ENCODE measurements at regions not wholly inside any gene's neighbourhood (a gene's known extent, or its start where the extent isn't known, plus 50 kb on each side); places are given as distances from the start of the nearest gene placed in this dataset.

- Histone ChIP-seq H3K9ac (ENCODE audit: low read length in 5 of 5) (no peak overlapping the region), H3K27ac (ENCODE audit: low read depth, low read length) (no peak overlapping the region), H3K9me3 (ENCODE audit: control insufficient read depth in 5 of 5, low read length in 5 of 5) (no peaks in the 10 kb centered on the region), H3K4me1 (ENCODE audit: control insufficient read depth in 5 of 5, insufficient read depth in 5 of 5, low read length in 5 of 5) (no peaks in the 10 kb centered on the region), H3K4me3 (ENCODE audit: low read depth in 1 of 5, low read length in 5 of 5) (no peak overlapping the region), H3K36me3 (ENCODE audit: control insufficient read depth in 5 of 5, insufficient read depth in 5 of 5, low read length in 5 of 5) (no peaks in the 10 kb centered on the region), H3K27me3 (ENCODE audit: control insufficient read depth in 5 of 5, insufficient read depth in 4 of 5, low read length in 5 of 5) (peaks cover 0 to 3% (median 0%) of the 10 kb centered on the region in 5 donors)
Observed at GRCh38 chr6:133184798-133185372, 56.3 kb upstream of the EYA4 start.

- no peaks in the 10 kb centered on the region for H3K4me1 ChIP-seq (ENCODE audit: control insufficient read depth in 5 of 5, insufficient read depth in 5 of 5, low read length in 5 of 5)
- no peaks in the 10 kb centered on the region for H3K36me3 ChIP-seq (ENCODE audit: control insufficient read depth in 5 of 5, insufficient read depth in 5 of 5, low read length in 5 of 5)
- H3K27ac ChIP-seq (ENCODE audit: low read depth, low read length): no peak overlapping the region
- H3K4me3 ChIP-seq (ENCODE audit: low read depth in 1 of 5, low read length in 5 of 5): no peak overlapping the region
- peaks cover 0 to 3% (median 0%) of the 10 kb centered on the region in 5 donors for H3K27me3 ChIP-seq (ENCODE audit: control insufficient read depth in 5 of 5, insufficient read depth in 4 of 5, low read length in 5 of 5)
- H3K9ac ChIP-seq (ENCODE audit: low read length in 5 of 5): no peak overlapping the region
- no peaks in the 10 kb centered on the region for H3K9me3 ChIP-seq (ENCODE audit: control insufficient read depth in 5 of 5, low read length in 5 of 5)
Observed at GRCh38 chr6:133185731-133186130, 55.4 kb upstream of the EYA4 start.

- Histone ChIP-seq H3K4me3 (ENCODE audit: low read depth in 1 of 5, low read length in 5 of 5) (no peak overlapping the region), H3K9me3 (ENCODE audit: control insufficient read depth in 5 of 5, low read length in 5 of 5) (no peaks in the 10 kb centered on the region), H3K9ac (ENCODE audit: low read length in 5 of 5) (no peak overlapping the region)
Observed at GRCh38 chr6:133187114-133187513, 54.0 kb upstream of the EYA4 start.

GRCh38 chr6:133187657-133188453 lies 53.3 kb upstream of the EYA4 start:
- no peak overlapping the region for H3K9ac ChIP-seq (ENCODE audit: low read length in 5 of 5)
- no peaks in the 10 kb centered on the region for H3K9me3 ChIP-seq (ENCODE audit: control insufficient read depth in 5 of 5, low read length in 5 of 5)
- no peak overlapping the region for H3K4me3 ChIP-seq (ENCODE audit: low read depth in 1 of 5, low read length in 5 of 5)
- no peak overlapping the region for H3K27ac ChIP-seq (ENCODE audit: low read depth, low read length)
- H3K36me3 ChIP-seq (ENCODE audit: control insufficient read depth in 5 of 5, insufficient read depth in 5 of 5, low read length in 5 of 5): no peaks in the 10 kb centered on the region
- no peaks in the 10 kb centered on the region for H3K4me1 ChIP-seq (ENCODE audit: control insufficient read depth in 5 of 5, insufficient read depth in 5 of 5, low read length in 5 of 5)
- peaks cover 0 to 3% (median 0%) of the 10 kb centered on the region in 5 donors for H3K27me3 ChIP-seq (ENCODE audit: control insufficient read depth in 5 of 5, insufficient read depth in 4 of 5, low read length in 5 of 5)

More at GRCh38 chr6:133187114-133187513, 54.0 kb upstream of the EYA4 start:
- H3K4me1 ChIP-seq (ENCODE audit: control insufficient read depth in 5 of 5, insufficient read depth in 5 of 5, low read length in 5 of 5): no peaks in the 10 kb centered on the region
- no peak overlapping the region for H3K27ac ChIP-seq (ENCODE audit: low read depth, low read length)
- no peaks in the 10 kb centered on the region for H3K36me3 ChIP-seq (ENCODE audit: control insufficient read depth in 5 of 5, insufficient read depth in 5 of 5, low read length in 5 of 5)
- peaks cover 0 to 3% (median 0%) of the 10 kb centered on the region in 5 donors for H3K27me3 ChIP-seq (ENCODE audit: control insufficient read depth in 5 of 5, insufficient read depth in 4 of 5, low read length in 5 of 5)

GRCh38 chr6:133190912-133191311 lies 50.2 kb upstream of the EYA4 start:
- H3K4me3 ChIP-seq (ENCODE audit: low read depth in 1 of 5, low read length in 5 of 5): no peak overlapping the region
- H3K27me3 ChIP-seq (ENCODE audit: control insufficient read depth in 5 of 5, insufficient read depth in 4 of 5, low read length in 5 of 5): peaks cover 0 to 3% (median 0%) of the 10 kb centered on the region in 5 donors
- H3K36me3 ChIP-seq (ENCODE audit: control insufficient read depth in 5 of 5, insufficient read depth in 5 of 5, low read length in 5 of 5): no peaks in the 10 kb centered on the region
- no peaks in the 10 kb centered on the region for H3K4me1 ChIP-seq (ENCODE audit: control insufficient read depth in 5 of 5, insufficient read depth in 5 of 5, low read length in 5 of 5)
- peaks cover 0 to 2% (median 0%) of the 10 kb centered on the region in 5 donors for H3K9me3 ChIP-seq (ENCODE audit: control insufficient read depth in 5 of 5, low read length in 5 of 5)
- no peak overlapping the region for H3K9ac ChIP-seq (ENCODE audit: low read length in 5 of 5)
- no peak overlapping the region for H3K27ac ChIP-seq (ENCODE audit: low read depth, low read length)

GRCh38 chr6:133191323-133191722 lies 49.8 kb upstream of the EYA4 start:
- Histone ChIP-seq H3K27ac (ENCODE audit: low read depth, low read length) (no peak overlapping the region), H3K9ac (ENCODE audit: low read length in 5 of 5) (no peak overlapping the region), H3K9me3 (ENCODE audit: control insufficient read depth in 5 of 5, low read length in 5 of 5) (peaks cover 0 to 2% (median 0%) of the 10 kb centered on the region in 5 donors), H3K4me3 (ENCODE audit: low read depth in 1 of 5, low read length in 5 of 5) (no peak overlapping the region), H3K27me3 (ENCODE audit: control insufficient read depth in 5 of 5, insufficient read depth in 4 of 5, low read length in 5 of 5) (peaks cover 0 to 3% (median 0%) of the 10 kb centered on the region in 5 donors), H3K36me3 (ENCODE audit: control insufficient read depth in 5 of 5, insufficient read depth in 5 of 5, low read length in 5 of 5) (no peaks in the 10 kb centered on the region), H3K4me1 (ENCODE audit: control insufficient read depth in 5 of 5, insufficient read depth in 5 of 5, low read length in 5 of 5) (no peaks in the 10 kb centered on the region)

Data from subcutaneous abdominal adipose tissue (tissue), 5 donors.